Renal pelvis (tissue), 1 donor: ENCODE measurements at regions not wholly inside any gene's neighbourhood (a gene's known extent, or its start where the extent isn't known, plus 50 kb on each side); places are given as distances from the start of the nearest gene placed in this dataset.

Experiments used
- DNase-seq: peaks from one replicate; pipeline ENCODE4 v3.0.0-alpha.2; 2013

DNA sequence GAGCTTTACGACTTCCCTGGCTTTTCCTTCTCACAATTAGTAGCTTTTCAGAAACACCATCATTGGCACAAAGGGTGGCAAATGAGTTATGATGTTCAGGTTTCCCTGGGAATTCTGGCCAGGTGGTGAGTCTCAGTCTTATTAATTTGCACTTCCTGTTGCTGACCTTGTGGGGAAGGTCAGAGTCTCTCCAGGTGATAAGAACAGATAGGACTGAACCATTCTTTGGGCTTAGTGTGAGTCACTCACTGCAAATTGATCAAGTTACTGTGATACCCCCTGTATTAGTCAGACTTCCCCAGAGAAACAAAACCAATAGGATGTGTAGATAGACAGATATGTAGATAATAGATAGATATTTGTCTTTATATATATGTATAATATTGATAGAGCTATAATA lies 53.8 kb upstream of the RANBP3L start:
- no peak for DNase-seq

GRCh38 chr5:36356915-36357314 lies 55.2 kb upstream of the RANBP3L start:
- no peak for DNase-seq

- no peak for DNase-seq
These were observed 55.8 kb upstream of the RANBP3L start for GRCh38 chr5:36357391-36357975.

DNA sequence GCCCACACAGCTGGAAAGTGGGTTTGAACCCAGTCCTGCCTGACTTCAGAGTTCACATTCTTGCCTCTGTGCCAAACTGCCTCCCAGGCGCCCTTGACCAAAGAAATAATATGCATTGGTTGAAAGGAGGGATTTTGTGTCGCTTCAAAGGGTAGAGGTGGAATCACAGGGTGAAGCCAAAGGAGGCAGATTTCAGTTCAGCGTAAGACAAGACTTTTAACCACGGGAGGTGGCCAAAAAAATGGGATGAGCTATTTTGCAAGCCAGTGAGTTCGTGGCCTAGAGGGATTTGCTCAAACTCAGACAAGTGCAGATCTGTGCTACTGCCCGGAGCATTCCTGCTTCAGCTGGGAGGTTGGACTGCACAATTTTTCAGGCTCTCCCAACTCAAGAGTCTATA lies 57.6 kb upstream of the RANBP3L start:
- no peak for DNase-seq

- DNase-seq = no peak
These were observed 58.6 kb upstream of the RANBP3L start for GRCh38 chr5:36360307-36360706.

DNA sequence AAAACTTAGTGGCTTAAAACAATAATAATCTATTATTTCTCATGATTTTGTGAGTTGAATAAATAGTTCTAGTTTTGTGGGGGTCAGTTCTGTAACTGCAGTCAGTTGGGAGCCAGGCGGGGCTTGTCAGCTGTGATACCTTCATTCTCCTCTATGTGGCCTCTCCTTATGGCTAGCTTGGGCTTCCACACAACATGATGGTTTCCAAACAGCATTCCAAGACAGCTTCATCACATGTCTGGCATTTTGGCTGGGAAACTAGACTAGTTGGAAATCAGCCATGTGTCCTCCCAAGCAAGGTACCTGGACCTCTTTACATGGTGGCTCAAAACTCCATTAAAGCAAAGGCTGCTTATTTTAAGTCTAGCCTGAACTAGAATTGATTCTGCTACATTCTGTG lies 61.4 kb upstream of the RANBP3L start:
- no peak for DNase-seq

DNA sequence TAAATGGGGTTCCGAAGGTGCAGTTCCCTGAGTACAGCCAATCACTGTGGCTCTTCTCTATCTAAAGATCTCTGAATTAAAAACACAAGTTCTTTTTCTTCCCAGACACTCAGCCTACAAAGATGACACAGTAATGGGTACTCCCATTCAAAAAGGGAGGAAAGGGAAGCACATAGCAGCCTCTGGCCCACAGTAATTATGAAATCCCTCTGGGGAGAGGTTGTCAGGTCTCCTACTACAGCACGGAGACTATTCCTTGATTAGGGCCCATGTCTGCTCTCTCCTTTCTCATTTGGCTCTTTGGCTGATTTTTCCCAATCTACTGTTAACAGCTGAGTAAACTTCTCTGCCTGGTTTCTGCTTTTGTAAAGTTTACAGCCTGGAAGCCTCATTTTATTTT lies 62.0 kb upstream of the RANBP3L start:
- no peak for DNase-seq

DNA sequence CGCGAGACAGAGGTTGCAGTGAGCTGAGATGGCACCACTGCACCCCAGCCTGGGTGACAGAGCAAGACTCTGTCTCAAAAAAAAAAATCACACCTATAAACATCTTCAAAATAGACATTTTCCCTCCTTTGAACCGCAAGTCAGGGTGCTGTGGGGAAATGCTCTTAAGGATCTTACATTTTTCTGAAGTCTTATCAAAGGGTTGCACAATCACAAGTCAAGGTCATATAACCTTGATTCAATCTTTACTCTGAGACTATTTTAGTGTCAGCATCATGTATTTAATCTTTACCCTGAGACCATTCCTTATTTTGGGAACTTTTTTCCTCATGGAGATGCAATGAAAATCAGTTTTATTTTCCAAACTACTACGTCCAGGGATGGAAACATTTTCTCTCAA lies 62.8 kb upstream of the RANBP3L start:
- no peak for DNase-seq

GRCh38 chr5:36365896-36366295 lies 64.2 kb upstream of the RANBP3L start:
- no peak for DNase-seq

GRCh38 chr5:36366883-36367282 lies 65.2 kb upstream of the RANBP3L start:
- DNase-seq = no peak

GRCh38 chr5:36367524-36367923 lies 65.8 kb upstream of the RANBP3L start:
- DNase-seq = no peak

DNA sequence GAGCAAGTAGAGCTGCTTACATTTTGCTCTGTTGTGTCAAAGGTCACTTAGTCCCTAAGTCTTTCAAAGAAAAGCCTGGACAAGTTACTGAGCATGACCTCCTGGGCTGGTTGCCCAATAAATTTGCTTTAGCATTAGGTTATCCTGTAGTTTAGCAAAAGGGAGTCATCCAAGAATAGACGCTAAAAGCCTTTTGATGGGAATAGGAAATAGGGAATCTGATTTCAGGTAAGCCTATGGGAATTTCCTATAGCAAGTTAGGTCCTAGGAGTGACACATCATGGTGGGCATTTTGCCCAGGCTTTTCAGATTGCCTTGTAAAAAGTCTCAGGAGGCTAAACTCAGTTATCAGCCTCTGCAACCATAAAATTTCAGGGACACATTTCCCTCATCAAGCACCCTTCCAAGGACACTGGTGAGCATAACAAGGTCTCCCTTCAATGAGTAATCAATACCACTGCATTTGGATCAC lies 67.6 kb upstream of the RANBP3L start:
- no peak for DNase-seq

- DNase-seq = no peak
These were observed 68.4 kb upstream of the RANBP3L start for GRCh38 chr5:36370073-36370472.

GRCh38 chr5:36371366-36371765 lies 69.7 kb upstream of the RANBP3L start:
- no peak for DNase-seq

DNA sequence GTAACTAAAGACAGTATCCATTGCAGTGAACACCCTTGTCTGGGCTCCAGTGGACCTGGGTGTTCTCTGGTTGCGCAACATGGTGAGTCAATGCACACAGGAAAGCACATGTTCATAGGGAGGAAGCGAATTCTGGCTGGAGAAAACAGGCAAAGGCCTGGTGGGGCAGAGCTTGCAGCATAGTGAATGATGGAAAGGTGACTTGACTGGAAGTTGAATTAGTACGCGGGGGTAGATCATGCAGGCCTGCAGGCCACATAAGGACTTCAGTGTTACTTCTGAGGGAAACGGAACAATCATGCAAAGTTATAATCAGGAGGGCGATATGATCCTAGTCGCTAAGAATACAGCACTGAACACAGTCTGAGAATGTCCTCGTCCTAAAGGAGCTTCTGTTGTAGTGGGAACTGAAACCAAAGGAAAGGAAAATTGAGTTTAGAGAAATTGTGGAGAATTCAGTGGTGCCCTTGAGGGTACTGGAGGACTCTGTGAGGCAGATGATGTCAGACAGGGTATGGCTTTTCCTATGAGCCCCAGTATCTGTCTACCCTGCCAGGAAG lies 71.9 kb upstream of the RANBP3L start:
- no peak for DNase-seq

GRCh38 chr5:36374266-36374862 lies 72.7 kb upstream of the RANBP3L start:
- DNase-seq = no peak

DNA sequence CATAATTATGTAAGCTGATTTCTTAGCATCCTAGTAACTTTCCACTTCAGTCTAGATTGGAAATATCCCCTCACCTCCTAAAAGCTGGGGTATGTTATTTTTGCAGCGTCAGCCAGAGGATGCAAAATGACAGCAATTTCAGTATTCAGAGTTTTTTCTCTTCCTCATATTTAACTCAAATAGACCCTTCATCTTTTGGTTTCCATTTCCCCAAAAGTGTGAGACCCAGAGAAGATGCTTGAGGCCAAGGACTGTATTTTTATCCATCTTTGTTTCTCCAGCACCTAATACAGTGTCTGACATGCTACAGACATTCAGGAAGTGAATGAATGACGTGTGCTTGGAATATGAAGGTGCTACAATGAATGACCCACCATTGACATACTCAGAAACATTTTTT lies 75.5 kb upstream of the RANBP3L start:
- no peak for DNase-seq

DNA sequence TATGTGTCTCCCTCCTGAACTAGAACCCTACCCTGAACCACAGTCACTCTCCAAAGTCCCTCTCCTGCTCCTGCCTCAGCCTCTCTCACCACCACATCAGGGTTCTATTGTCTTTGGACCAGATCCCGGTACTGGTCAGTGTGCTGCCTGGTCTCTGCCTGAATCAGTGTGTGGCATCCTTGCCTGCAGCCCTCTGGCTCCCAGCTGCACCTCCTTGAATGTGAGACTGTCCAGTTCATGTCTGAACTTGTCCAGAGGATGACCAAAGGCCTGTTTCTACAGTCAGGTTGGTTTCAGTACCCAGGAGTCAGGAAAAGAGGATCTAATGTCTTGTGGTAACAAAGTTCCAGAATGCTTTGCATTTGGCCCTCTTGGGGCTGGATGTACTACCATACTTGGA lies 76.8 kb upstream of the RANBP3L start:
- no peak for DNase-seq

DNA sequence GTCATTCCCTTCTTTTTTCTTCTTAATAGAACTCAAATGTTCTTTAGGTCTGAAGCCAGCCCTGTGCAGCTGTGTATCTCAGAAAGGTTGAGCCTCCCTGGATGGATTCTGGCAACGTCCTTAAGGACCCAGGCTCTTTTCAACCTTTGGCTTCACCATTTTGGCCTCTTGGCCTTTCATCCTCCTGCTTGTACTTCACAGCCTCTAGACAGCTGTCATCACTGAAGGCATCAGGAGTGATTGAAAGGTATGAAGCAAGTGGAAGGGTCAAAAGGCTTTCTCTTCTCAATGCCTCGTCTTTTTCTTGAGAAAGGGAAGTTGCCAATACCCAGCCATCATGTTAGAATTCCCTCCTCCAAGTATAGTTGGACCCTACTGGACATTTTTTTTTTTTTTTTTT lies 81.2 kb upstream of the RANBP3L start:
- no peak for DNase-seq

DNA sequence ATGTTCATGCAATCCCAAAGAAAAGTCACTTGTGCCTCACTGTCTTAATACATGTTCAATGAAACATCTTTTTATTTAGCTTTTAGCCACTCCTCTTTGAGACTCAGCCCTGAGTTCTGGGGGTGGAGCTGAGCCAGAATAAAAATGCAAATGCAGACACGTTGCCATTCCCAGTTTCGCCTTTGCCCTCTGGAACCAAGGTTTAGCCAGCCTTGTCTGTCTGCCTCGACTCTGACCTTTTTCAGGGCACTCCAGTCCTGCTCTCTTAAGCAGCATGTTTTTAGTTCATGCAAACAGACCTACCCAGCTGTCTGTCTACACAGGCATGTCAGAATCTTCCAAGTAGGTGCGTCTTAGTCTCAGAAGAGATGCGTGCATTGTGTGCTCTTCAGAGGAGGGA lies 82.2 kb upstream of the RANBP3L start:
- no peak for DNase-seq

DNA sequence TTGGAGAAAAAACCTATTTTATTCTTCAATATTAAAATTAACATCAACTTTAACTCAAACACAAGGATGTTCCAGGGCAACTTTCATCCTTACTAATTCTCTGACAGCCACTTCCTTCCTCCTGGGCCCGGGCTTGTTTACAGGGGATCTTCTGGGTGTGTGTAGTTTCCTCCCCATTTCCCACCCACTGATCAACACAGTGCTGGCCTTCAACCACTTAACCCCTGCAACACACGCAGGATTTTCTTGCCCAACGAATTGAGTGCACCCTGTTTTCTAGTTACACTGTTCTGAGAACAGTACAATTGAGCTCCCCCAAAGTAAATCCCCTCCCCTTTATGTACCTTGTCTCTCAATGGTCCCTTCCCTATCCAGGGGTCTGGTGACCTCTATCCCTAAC lies 83.1 kb upstream of the RANBP3L start:
- DNase-seq = no peak

GRCh38 chr5:36385495-36385894 lies 83.8 kb upstream of the RANBP3L start:
- no peak for DNase-seq

GRCh38 chr5:36388288-36388687 lies 86.6 kb upstream of the RANBP3L start:
- DNase-seq = no peak

- DNase-seq = no peak
These were observed 87.5 kb upstream of the RANBP3L start for GRCh38 chr5:36389245-36389644.
